ENCODE measurements at regions not wholly inside any gene's neighbourhood (a gene's known extent, or its start where the extent isn't known, plus 50 kb on each side); places are given as distances from the start of the nearest gene placed in this dataset.

- no peak for TF ChIP-seq STAT6 (CRISPR knock-in tag; IDR thresholded peaks at IDR 0.05)
- TF ChIP-seq MCM2 (IDR thresholded peaks at IDR 0.05; ENCODE audit: low read depth), result no peak
- TF ChIP-seq ETV1 (tag; conservative IDR thresholded peaks at IDR 0.05; ENCODE audit: low read depth), result no peak
- no peak for TF ChIP-seq CHD4 (IDR thresholded peaks at IDR 0.05; ENCODE audit: insufficient read depth, insufficient replicate concordance, low read depth, low read length, poor library complexity, severe bottlenecking)
- no peak for TF ChIP-seq HLTF (IDR thresholded peaks at IDR 0.05)
- no peak for TF ChIP-seq ILF3 (IDR thresholded peaks at IDR 0.05; ENCODE audit: borderline replicate concordance)
- no peak for TF ChIP-seq KDM4B (IDR thresholded peaks at IDR 0.05; ENCODE audit: borderline replicate concordance in 2 of 2, low read depth in 1 of 2)
Observed at GRCh38 chr3:109923431-109923830, 586.1 kb upstream of the DPPA4 start (continued).

DNA sequence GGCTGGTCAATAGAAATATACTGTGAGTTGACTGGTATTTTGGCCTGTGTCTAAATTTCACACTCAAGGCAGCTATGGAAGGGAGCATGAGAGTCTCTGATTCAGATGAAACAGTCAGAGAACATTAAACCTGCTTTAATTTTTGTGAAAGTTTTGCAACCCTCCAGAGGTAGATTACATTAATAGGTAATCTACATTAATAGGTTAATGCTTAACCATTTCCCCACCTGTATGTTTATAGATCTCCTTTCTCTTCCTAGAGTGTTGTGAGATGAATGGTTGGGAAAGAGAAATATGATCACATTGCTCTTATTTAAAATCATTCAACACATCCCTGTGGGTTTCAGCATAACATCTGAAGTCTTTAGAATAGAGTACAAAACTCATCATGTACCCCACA lies 586.9 kb upstream of the DPPA4 start:
- Histone ChIP-seq H3K9me3 (replicated peaks; ENCODE audit: control insufficient read depth, insufficient read depth, low read depth, low read length) (no peaks in the 10 kb centered on the region), H3K4me3 (no peak overlapping the region), H3K9me1 (ENCODE audit: control insufficient read depth, insufficient read depth, low read length) (no peaks in the 10 kb centered on the region), H3K27ac (ENCODE audit: extremely low read depth, low read depth, low read length) (no peak overlapping the region), H3K79me2 (ENCODE audit: control insufficient read depth, insufficient read depth, low read length) (no peaks in the 10 kb centered on the region), H3K27me3 (ENCODE audit: control insufficient read depth in 2 of 2, insufficient read depth in 2 of 2, low read length in 2 of 2) (no peaks in the 10 kb centered on the region), H3K36me3 (ENCODE audit: control insufficient read depth, insufficient read depth, low read length) (no peaks in the 10 kb centered on the region), H4K20me1 (replicated peaks; ENCODE audit: control insufficient read depth, insufficient read depth, low read length) (no peaks in the 10 kb centered on the region), H3K4me2 (ENCODE audit: insufficient read depth, low read length) (no peak overlapping the region), H2AFZ (ENCODE audit: low read depth, low read length) (no peak overlapping the region), H3K9ac (ENCODE audit: insufficient read depth in 1 of 2, low read depth in 2 of 2, low read length in 2 of 2) (no peak overlapping the region), H3K4me1 (replicated peaks in 1 of 2; ENCODE audit: control insufficient read depth in 2 of 2, insufficient read depth in 2 of 2, low read length in 2 of 2) (no peaks in the 10 kb centered on the region)
- FAIRE-seq, result no peak
- DNase-seq (ENCODE audit: extremely low read depth in 1 of 4, low spot score in 3 of 4), result no peak
- TF ChIP-seq C11orf30 (IDR thresholded peaks at IDR 0.05; ENCODE audit: low read depth), result no peak
- TF ChIP-seq TSC22D4 (tag; IDR thresholded peaks at IDR 0.05), result no peak
- TF ChIP-seq ZNF41 (CRISPR knock-in tag; conservative IDR thresholded peaks at IDR 0.05), result no peak
- ChIA-PET POLR2A (no interaction called here), CTCF (ENCODE audit: low intra/inter-chr PET ratio) (no interaction called here)
- ATAC-seq, result no peak
- in situ Hi-C loops (cut with MboI), result no loop called here
- intact Hi-C loops (cut with micrococcal nuclease), result no loop called here
- BruUV-seq (replicated peaks), result no TSS peak

Measured in K562 (cell line).